ES-I3 (cell line): ENCODE measurements at regions not wholly inside any gene's neighbourhood (a gene's known extent, or its start where the extent isn't known, plus 50 kb on each side); places are given as distances from the start of the nearest gene placed in this dataset.
"Not testable (repeated sequence)": the region's sequence is repeated elsewhere in the genome, so short reads cannot be mapped to it uniquely, and the experiment has no call there.

ENCODE experiments used
- H3K36me3 ChIP-seq: 2 replicates; pipeline ENCODE4 v1.6.1; 2013; ENCODE audit warnings: mild to moderate bottlenecking, low read length, control low read depth, moderate library complexity; ENCODE audit not compliant: insufficient read depth
- H3K4me1 ChIP-seq: 2 replicates; pipeline ENCODE4 v1.6.1; 2013; ENCODE audit warnings: mild to moderate bottlenecking, control low read depth, low read length; ENCODE audit not compliant: insufficient read depth
- H3K9ac ChIP-seq: 2 replicates; pipeline ENCODE4 v1.6.1; 2013; ENCODE audit warnings: low read depth, mild to moderate bottlenecking, low read length, moderate library complexity
- H3K9me3 ChIP-seq: 2 replicates; pipeline ENCODE4 v1.6.1; 2013; ENCODE audit warnings: mild to moderate bottlenecking, low read length, moderate library complexity; ENCODE audit not compliant: control insufficient read depth, insufficient read depth

DNA sequence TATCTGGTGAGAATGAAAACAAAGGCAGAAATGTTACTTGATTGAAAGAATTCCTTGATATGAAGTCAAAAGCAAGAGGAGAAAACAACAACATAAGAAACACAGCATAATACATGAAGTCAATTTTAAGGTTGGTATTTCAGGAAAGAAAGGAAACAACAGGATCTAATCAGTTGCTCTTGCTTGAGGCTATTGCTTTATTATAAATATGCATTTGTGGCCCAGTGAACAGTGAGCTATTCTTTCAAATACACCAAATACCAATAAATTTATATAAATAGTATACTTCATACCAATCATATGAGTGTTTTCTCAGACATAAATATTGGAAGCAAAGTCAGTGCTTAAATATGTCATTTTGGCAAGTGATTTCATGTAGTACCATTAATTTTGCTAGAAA, 806.6 kb downstream of the NXPH1 start:
- Histone ChIP-seq H3K9me3 (no peaks in the 10 kb centered on the region), H3K36me3 (no peaks in the 10 kb centered on the region), H3K4me1 (no peaks in the 10 kb centered on the region), H3K9ac (no peak overlapping the region)

GRCh38 chr7:9241826-9242225, 808.4 kb downstream of the NXPH1 start:
- Histone ChIP-seq H3K9ac (no peak overlapping the region), H3K9me3 (no peaks in the 10 kb centered on the region), H3K4me1 (no peaks in the 10 kb centered on the region), H3K36me3 (no peaks in the 10 kb centered on the region)

DNA sequence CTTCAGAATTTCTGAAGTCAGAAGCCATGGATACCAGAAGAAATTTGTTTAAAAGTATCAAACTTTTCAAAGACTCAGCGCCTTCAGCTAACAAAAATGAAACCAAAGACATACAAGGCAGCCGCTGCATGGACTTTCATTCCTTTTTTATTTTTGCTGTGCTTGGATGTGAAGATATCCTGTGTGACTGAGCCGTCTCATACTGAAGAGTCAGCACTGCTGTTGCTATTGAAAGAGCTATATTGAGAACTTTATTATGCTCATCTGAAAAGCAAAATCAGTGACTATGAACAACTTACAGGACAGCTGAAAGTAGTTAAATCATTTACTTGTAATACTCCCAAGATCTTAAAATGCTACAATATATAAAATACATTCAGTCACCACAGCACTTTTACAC, 809.2 kb downstream of the NXPH1 start:
- H3K9me3 ChIP-seq: no peaks in the 10 kb centered on the region
- H3K36me3 ChIP-seq: no peaks in the 10 kb centered on the region
- no peaks in the 10 kb centered on the region for H3K4me1 ChIP-seq
- no peak overlapping the region for H3K9ac ChIP-seq

DNA sequence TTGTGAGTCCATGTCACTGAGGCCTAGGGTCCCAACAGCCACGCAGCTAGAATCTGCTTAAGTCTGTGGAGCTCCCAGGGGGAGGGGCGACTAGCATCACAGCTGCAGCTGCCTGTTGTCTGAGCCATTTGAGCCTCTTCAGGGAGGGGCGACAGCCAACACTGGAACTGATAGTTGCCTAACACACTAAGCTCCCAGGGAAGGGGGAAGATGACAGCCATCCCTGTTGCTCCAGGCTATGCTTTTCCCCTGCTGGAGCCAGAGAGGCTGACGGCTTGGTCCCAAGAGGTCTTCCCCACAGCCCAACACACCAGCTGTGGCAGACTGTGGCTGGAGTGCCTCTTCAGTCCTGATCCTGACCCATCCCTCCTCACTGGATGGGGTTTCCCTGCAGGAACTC, 817.5 kb downstream of the NXPH1 start:
- Histone ChIP-seq H3K9ac (no peak overlapping the region), H3K36me3 (no peaks in the 10 kb centered on the region), H3K9me3 (no peaks in the 10 kb centered on the region), H3K4me1 (no peaks in the 10 kb centered on the region)

DNA sequence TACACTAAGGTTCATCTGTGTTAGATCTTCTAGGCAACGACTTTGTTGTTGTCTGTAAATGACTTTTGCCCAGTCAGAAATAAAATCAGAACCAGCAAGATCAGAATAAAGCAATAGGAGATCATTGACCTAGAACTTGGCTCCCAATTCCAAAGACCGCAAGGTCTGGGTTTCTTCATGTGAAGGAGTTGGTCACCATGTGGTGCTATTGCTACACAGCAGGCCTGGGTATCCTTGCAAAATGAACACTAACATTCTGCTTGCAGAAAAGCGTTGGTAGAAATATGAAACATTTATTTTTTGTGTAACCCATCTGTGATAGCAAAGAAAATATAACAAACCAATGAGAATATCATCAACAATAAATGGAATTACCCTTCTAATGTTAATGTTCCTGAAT, 831.0 kb downstream of the NXPH1 start:
- H3K9ac ChIP-seq: no peak overlapping the region
- H3K36me3 ChIP-seq: no peaks in the 10 kb centered on the region
- no peaks in the 10 kb centered on the region for H3K4me1 ChIP-seq
- H3K9me3 ChIP-seq: no peaks in the 10 kb centered on the region; the same call in 1 of the 2 replicates

DNA sequence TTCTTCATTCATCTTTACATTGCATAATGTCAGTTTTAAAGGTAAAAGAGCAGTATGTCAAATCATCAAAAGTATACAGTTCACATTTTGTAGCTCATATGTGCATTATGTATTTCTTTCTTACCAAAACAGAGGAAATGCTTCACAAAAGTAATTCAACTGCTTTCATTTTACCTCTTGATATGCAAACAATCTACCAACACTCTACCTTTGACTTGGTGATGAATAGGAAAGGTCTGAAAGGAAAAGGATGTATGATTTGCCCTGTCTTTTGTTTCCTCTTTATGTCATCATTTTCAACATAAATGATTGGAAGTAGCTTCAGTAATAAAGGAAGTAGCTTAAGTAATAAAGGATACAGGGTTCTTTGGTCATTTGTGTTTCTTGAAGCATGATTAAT, 846.7 kb downstream of the NXPH1 start:
- Histone ChIP-seq H3K9ac (no peak overlapping the region), H3K4me1 (peaks cover 12% of the 10 kb centered on the region; the same call in 1 of the 2 replicates), H3K36me3 (no peaks in the 10 kb centered on the region), H3K9me3 (peaks cover 4% of the 10 kb centered on the region; the same call in 1 of the 2 replicates)

GRCh38 chr7:9283246-9283645, 849.8 kb downstream of the NXPH1 start:
- peaks cover 4% of the 10 kb centered on the region; the same call in 1 of the 2 replicates for H3K9me3 ChIP-seq
- H3K36me3 ChIP-seq: no peaks in the 10 kb centered on the region
- no peak overlapping the region for H3K9ac ChIP-seq
- peaks cover 9% of the 10 kb centered on the region; the same call in 1 of the 2 replicates for H3K4me1 ChIP-seq

DNA sequence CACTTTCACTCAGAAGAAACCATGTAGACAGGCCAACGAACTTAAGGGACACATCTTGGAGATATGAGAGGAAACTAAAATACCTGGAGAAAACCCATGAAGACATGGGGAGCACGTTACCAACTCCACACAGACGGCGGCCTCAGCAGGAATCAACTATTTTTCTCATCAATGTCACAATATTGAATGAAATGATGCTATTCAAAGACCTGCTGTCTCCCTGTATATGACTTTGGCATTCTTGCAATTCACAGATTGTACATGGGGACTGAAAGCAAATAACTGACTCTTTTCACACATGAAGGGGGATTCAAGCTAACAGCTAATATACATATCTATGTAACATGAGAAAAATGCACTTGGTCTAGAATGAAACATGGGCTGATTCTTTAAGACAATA, 869.0 kb downstream of the NXPH1 start:
- H3K9me3 ChIP-seq: no peaks in the 10 kb centered on the region
- H3K36me3 ChIP-seq: no peaks in the 10 kb centered on the region
- H3K4me1 ChIP-seq: no peaks in the 10 kb centered on the region
- H3K9ac ChIP-seq: no peak overlapping the region

GRCh38 chr7:9307131-9307530, 873.7 kb downstream of the NXPH1 start:
- H3K36me3 ChIP-seq: no peaks in the 10 kb centered on the region
- no peak overlapping the region for H3K9ac ChIP-seq
- H3K9me3 ChIP-seq: no peaks in the 10 kb centered on the region
- peaks cover 8% of the 10 kb centered on the region; the same call in 1 of the 2 replicates for H3K4me1 ChIP-seq

DNA sequence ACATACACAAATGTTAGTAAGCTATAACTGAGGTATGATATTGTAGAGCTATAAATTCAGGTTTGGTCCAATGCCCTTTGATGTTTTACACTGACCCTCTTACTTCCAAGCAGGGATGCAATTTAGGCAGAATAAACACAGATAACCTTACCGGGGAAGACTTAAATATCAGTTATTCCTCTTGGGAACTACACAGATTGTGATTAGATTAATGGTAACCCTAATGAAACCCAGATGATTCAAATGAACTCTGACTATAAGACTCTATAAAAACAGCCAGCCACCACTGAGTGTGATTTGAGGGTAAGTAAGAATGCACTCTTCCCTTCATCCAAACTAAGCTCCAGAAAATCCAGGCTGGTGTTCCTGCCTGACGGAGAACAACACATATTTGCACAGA, 891.1 kb downstream of the NXPH1 start:
- Histone ChIP-seq H3K9ac (no peak overlapping the region), H3K9me3 (no peaks in the 10 kb centered on the region)

GRCh38 chr7:9328296-9328695, 894.9 kb downstream of the NXPH1 start:
- no peak overlapping the region for H3K9ac ChIP-seq
- no peaks in the 10 kb centered on the region for H3K36me3 ChIP-seq
- no peaks in the 10 kb centered on the region for H3K4me1 ChIP-seq
- no peaks in the 10 kb centered on the region for H3K9me3 ChIP-seq

More for the DNA sequence above, 891.1 kb downstream of the NXPH1 start:
- Histone ChIP-seq H3K4me1 (peaks cover 5% of the 10 kb centered on the region; the same call in 1 of the 2 replicates), H3K36me3 (no peaks in the 10 kb centered on the region)

GRCh38 chr7:9349625-9350024, 916.2 kb downstream of the NXPH1 start:
- peaks cover 6% of the 10 kb centered on the region; the same call in 1 of the 2 replicates for H3K4me1 ChIP-seq
- no peaks in the 10 kb centered on the region for H3K9me3 ChIP-seq
- no peak overlapping the region for H3K9ac ChIP-seq
- no peaks in the 10 kb centered on the region for H3K36me3 ChIP-seq

DNA sequence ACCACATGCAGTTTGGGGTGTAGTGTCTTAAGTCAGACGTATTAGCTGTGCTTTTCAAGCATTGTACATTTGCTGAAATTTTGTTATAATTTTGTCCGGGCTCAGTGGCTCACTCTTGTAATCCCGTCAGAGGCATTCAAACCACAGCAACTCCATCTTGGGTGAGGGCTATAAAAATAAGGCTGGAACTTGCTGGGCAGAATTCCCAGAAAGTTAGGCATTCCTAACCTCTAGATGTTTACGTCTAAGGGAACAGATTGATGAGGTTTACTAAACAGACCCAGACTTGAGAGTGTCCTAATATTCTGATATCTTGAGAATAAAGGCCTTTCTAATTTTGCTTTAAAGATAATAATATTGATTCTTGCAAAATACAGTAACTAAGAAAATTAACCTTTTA, 957.8 kb downstream of the NXPH1 start:
- no peaks in the 10 kb centered on the region for H3K9me3 ChIP-seq
- no peaks in the 10 kb centered on the region for H3K36me3 ChIP-seq
- H3K9ac ChIP-seq: no peak overlapping the region
- H3K4me1 ChIP-seq: no peaks in the 10 kb centered on the region

DNA sequence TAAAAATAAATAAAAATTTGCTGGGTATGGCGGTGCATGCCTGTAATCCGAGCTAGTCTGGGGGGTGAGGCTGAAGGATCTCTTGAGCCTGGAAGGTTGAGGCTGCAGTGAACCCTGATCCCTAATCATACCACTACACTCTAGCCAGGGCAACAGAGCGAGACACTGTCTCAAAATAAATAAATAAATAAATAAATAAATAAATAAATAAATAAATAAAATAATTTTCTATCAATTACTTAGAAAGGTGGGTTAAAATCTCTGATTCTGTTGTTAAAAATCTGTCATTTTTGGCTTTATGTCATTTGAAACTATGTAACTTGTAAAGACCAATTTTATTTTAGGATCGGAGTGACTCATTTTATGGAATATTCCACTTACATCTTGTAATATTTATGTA, 958.6 kb downstream of the NXPH1 start:
- Histone ChIP-seq H3K36me3 (no peaks in the 10 kb centered on the region), H3K4me1 (no peaks in the 10 kb centered on the region), H3K9ac (no peak overlapping the region), H3K9me3 (no peaks in the 10 kb centered on the region)

- not testable (repeated sequence) for H3K9ac ChIP-seq, H3K9me3 ChIP-seq, H3K36me3 ChIP-seq, H3K4me1 ChIP-seq
Measured at GRCh38 chr7:9404386-9404785, 971.0 kb downstream of the NXPH1 start.

GRCh38 chr7:9407816-9408215, 974.4 kb downstream of the NXPH1 start:
- H3K9ac ChIP-seq: no peak overlapping the region
- H3K9me3 ChIP-seq: no peaks in the 10 kb centered on the region
- no peaks in the 10 kb centered on the region for H3K36me3 ChIP-seq
- no peaks in the 10 kb centered on the region for H3K4me1 ChIP-seq
